ENCODE measurements at regions not wholly inside any gene's neighbourhood (a gene's known extent, or its start where the extent isn't known, plus 50 kb on each side); places are given as distances from the start of the nearest gene placed in this dataset.

GRCh38 chr10:120746001-120746777, 105.0 kb upstream of the WDR11 start:
- H3K4me3 ChIP-seq (replicated peaks in 1 of 3; ENCODE audit: insufficient read depth in 1 of 3, low read depth in 2 of 3, low read length in 3 of 3): no peak overlapping the region
- ChIA-PET POLR2A (no interaction called here), CTCF (ENCODE audit: low intra/inter-chr PET ratio, low total read pairs) (no interaction called here)
- H3K27me3 ChIP-seq (ENCODE audit: control insufficient read depth in 1 of 2, insufficient read depth in 2 of 2, low read length in 2 of 2): peaks cover 0 to 2% of the 10 kb centered on the region in 2 experiments; a peak in 1 of 5 replicates
- intact Hi-C loops (cut with micrococcal nuclease; ENCODE audit: unreplicated experiment) (no loop called here), in situ Hi-C loops (cut with HindIII; ENCODE audit: extremely low pct_ligation_motif_present, low pct_unique_long_range_greater_than_20kb) (loop anchor here (25.0 kb wide), 1 partner anchor 534 kb away; no protein-coding TSS in a partner anchor)
- ATAC-seq (no peak), DNase-seq (ENCODE audit: low spot score) (no peak), FAIRE-seq (no peak)
- 4% methylated on average over 4 of the region's 4 CpGs for WGBS (ENCODE audit: low lambda C conversion rate)
- H3K9me3 ChIP-seq (ENCODE audit: low read length): no peaks in the 10 kb centered on the region
- no peak overlapping the region for H3K4me2 ChIP-seq (ENCODE audit: low read depth, low read length)
- no peaks in the 10 kb centered on the region for H3K79me2 ChIP-seq (ENCODE audit: insufficient read depth, low read length)
- BruUV-seq (replicated peaks): no TSS peak
- H2AFZ ChIP-seq (ENCODE audit: low read length): no peak overlapping the region
- no peaks in the 10 kb centered on the region for H3K36me3 ChIP-seq (replicated peaks in 1 of 2; ENCODE audit: control insufficient read depth in 1 of 2, insufficient read depth in 2 of 2, low read length in 2 of 2)
- H3K27ac ChIP-seq (ENCODE audit: extremely low read length, insufficient read depth, low read length): no peak overlapping the region
- peaks cover 5% of the 10 kb centered on the region for H3K4me1 ChIP-seq (ENCODE audit: insufficient read depth, low read length)
- no peaks in the 10 kb centered on the region for H4K20me1 ChIP-seq (ENCODE audit: insufficient read depth, low read length)
- no peak overlapping the region for H3K9ac ChIP-seq (ENCODE audit: insufficient read depth, low read depth, low read length)
- TF ChIP-seq FOXK2 (IDR thresholded peaks at IDR 0.05) (no peak), ZNF660 (CRISPR knock-in tag; IDR thresholded peaks at IDR 0.05; ENCODE audit: borderline replicate concordance, low read depth) (no peak), CENPX (CRISPR knock-in tag; IDR thresholded peaks at IDR 0.05) (no peak), KLF12 (CRISPR knock-in tag; IDR thresholded peaks at IDR 0.05; ENCODE audit: borderline replicate concordance) (no peak), FOXM1 (CRISPR knock-in tag; IDR thresholded peaks at IDR 0.05) (no peak), ZNF563 (CRISPR knock-in tag; IDR thresholded peaks at IDR 0.05) (no peak), ZBTB2 (CRISPR knock-in tag; IDR thresholded peaks at IDR 0.05; ENCODE audit: low read depth) (no peak), NFIB (CRISPR knock-in tag; IDR thresholded peaks at IDR 0.05; ENCODE audit: borderline replicate concordance) (no peak), KAT7 (CRISPR knock-in tag; IDR thresholded peaks at IDR 0.05; ENCODE audit: borderline replicate concordance) (no peak)
